ENCODE measurements at regions not wholly inside any gene's neighbourhood (a gene's known extent, or its start where the extent isn't known, plus 50 kb on each side); places are given as distances from the start of the nearest gene placed in this dataset.
"Not testable (repeated sequence)": the region's sequence is repeated elsewhere in the genome, so short reads cannot be mapped to it uniquely, and the experiment has no call there.

- DNase-seq: no peak
- intact Hi-C loops (cut with DNase I): no loop called here
These were observed 377.0 kb downstream of the DDX10 start for GRCh38 chr11:109041876-109042275.

- intact Hi-C loops (cut with DNase I): no loop called here
- DNase-seq: no peak
These were observed 378.4 kb downstream of the DDX10 start for GRCh38 chr11:109043315-109043714.

- no peak for DNase-seq
- intact Hi-C loops (cut with DNase I): no loop called here
These were observed 375.6 kb upstream of the C11orf87 start for GRCh38 chr11:109046284-109046992.

GRCh38 chr11:109048098-109048497, 373.9 kb upstream of the C11orf87 start:
- intact Hi-C loops (cut with DNase I): no loop called here
- DNase-seq: no peak

GRCh38 chr11:109051200-109051599, 370.8 kb upstream of the C11orf87 start:
- intact Hi-C loops (cut with DNase I): no loop called here
- DNase-seq: peak in 1 of 10 donors; percentile 78

GRCh38 chr11:109059402-109059801, 362.6 kb upstream of the C11orf87 start:
- intact Hi-C loops (cut with DNase I): no loop called here
- no peak for DNase-seq

GRCh38 chr11:109061394-109061793, 360.6 kb upstream of the C11orf87 start:
- intact Hi-C loops (cut with DNase I): no loop called here
- DNase-seq: no peak

- intact Hi-C loops (cut with DNase I): no loop called here
- DNase-seq: no peak
These were observed 359.5 kb upstream of the C11orf87 start for GRCh38 chr11:109062445-109062844.

GRCh38 chr11:109062871-109063270, 359.1 kb upstream of the C11orf87 start:
- DNase-seq: no peak
- intact Hi-C loops (cut with DNase I): no loop called here

- intact Hi-C loops (cut with DNase I); DNase-seq: not testable (repeated sequence)
These were observed 357.2 kb upstream of the C11orf87 start for GRCh38 chr11:109064618-109065311.

GRCh38 chr11:109071262-109071661, 350.7 kb upstream of the C11orf87 start:
- intact Hi-C loops (cut with DNase I): no loop called here
- no peak for DNase-seq

GRCh38 chr11:109071712-109072524, 350.1 kb upstream of the C11orf87 start:
- DNase-seq: peak in 2 of 10 donors; percentile 9 to 10
- intact Hi-C loops (cut with DNase I): no loop called here

- intact Hi-C loops (cut with DNase I): no loop called here
- no peak for DNase-seq
These were observed 348.8 kb upstream of the C11orf87 start for GRCh38 chr11:109073032-109073822.

GRCh38 chr11:109075976-109076375, 346.0 kb upstream of the C11orf87 start:
- intact Hi-C loops (cut with DNase I): no loop called here
- DNase-seq: no peak

- no peak for DNase-seq
- intact Hi-C loops (cut with DNase I): no loop called here
These were observed 345.1 kb upstream of the C11orf87 start for GRCh38 chr11:109076870-109077269.

- no peak for DNase-seq
These were observed 344.6 kb upstream of the C11orf87 start for GRCh38 chr11:109077291-109077920.

GRCh38 chr11:109085708-109086373, 336.1 kb upstream of the C11orf87 start:
- intact Hi-C loops (cut with DNase I): no loop called here

More at GRCh38 chr11:109077291-109077920, 344.6 kb upstream of the C11orf87 start:
- intact Hi-C loops (cut with DNase I): no loop called here

GRCh38 chr11:109086931-109087330, 335.1 kb upstream of the C11orf87 start:
- intact Hi-C loops (cut with DNase I): no loop called here
- no peak for DNase-seq

More at GRCh38 chr11:109085708-109086373, 336.1 kb upstream of the C11orf87 start:
- DNase-seq: no peak

GRCh38 chr11:109088086-109088485, 333.9 kb upstream of the C11orf87 start:
- DNase-seq: no peak
- intact Hi-C loops (cut with DNase I): no loop called here

All from posterior cingulate gyrus (tissue), 11 donors.